ENCODE measurements at regions not wholly inside any gene's neighbourhood (a gene's known extent, or its start where the extent isn't known, plus 50 kb on each side); places are given as distances from the start of the nearest gene placed in this dataset.

DNA sequence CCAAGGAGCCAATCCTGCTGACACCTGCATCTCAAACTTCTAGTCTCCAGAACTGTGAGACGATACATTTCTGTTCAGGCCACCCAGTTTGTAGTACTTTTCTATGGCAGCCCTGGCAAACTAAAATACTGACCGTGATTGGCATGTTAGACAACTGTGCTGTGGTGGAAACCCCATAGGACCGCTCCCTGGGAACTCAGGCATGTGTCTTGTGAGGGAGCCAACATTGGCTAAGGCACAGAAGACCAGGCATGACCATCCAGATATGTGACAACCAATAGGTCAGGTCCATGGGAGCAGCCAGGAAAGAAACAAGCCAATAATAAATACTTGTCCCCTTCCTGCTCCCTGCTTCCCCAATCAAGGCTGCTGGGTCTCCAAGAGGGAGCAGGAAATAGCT lies 101.4 kb upstream of the MPDZ start:
- Histone ChIP-seq H3K36me3 (ENCODE audit: control insufficient read depth in 2 of 3, insufficient read depth in 3 of 3, low read length in 3 of 3) (no peaks in the 10 kb centered on the region), H3K27ac (ENCODE audit: low read depth, low read length) (no peak overlapping the region), H3K9me3 (ENCODE audit: control insufficient read depth in 2 of 3, low read length in 3 of 3) (peaks cover 0 to 3% (median 0%) of the 10 kb centered on the region in 3 experiments), H3K4me3 (ENCODE audit: low read length) (no peak overlapping the region), H3K4me1 (ENCODE audit: control insufficient read depth in 2 of 2, insufficient read depth in 2 of 2, low read length in 2 of 2) (no peaks in the 10 kb centered on the region), H3K27me3 (ENCODE audit: control insufficient read depth in 2 of 2, insufficient read depth in 2 of 2, low read length in 2 of 2) (no peaks in the 10 kb centered on the region)
- no peak overlapping the region for H3K4me3 Mint-ChIP-seq
- no peak for ATAC-seq
- POLR2A ChIA-PET: no interaction called here
- intact Hi-C loops (cut with micrococcal nuclease): no loop called here
- peaks cover 0 to 1% (median 0%) of the 10 kb centered on the region in 7 donors for H3K4me1 Mint-ChIP-seq
- no peak for DNase-seq
- CTCF ChIA-PET: no interaction called here
- peaks cover 0 to 28% (median 11%) of the 10 kb centered on the region in 11 donors for H3K9me3 Mint-ChIP-seq
- peaks cover 0 to 7% (median 0%) of the 10 kb centered on the region in 5 donors for H3K36me3 Mint-ChIP-seq
- no peaks in the 10 kb centered on the region for H3K27me3 Mint-ChIP-seq
- H3K27ac Mint-ChIP-seq: no peak overlapping the region

DNA sequence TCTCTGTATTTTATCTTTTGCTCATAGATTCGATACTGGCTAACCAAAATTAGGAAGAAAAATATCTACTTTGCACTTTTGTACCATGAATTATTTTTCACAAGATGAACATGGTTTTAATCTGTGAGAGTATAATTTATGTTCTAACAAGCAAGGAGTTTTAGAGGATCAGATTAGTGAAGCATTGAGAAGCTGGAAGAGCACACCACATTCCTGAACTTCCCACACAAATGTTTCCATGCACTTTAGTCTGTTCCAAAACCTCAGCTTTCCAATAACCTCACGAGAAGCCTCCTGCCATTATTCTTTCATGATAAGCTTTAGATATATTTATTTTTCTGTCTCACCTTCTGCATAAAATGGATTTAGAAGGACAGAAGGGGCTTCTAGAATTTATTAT lies 98.7 kb upstream of the MPDZ start:
- H3K4me3 Mint-ChIP-seq: no peak overlapping the region
- no peaks in the 10 kb centered on the region for H3K27me3 Mint-ChIP-seq
- H3K4me1 Mint-ChIP-seq: peaks cover 0 to 1% (median 0%) of the 10 kb centered on the region in 7 donors
- Histone ChIP-seq H3K36me3 (ENCODE audit: control insufficient read depth in 2 of 3, insufficient read depth in 3 of 3, low read length in 3 of 3) (no peaks in the 10 kb centered on the region), H3K4me3 (ENCODE audit: low read length) (no peak overlapping the region), H3K27me3 (ENCODE audit: control insufficient read depth in 2 of 2, insufficient read depth in 2 of 2, low read length in 2 of 2) (no peaks in the 10 kb centered on the region), H3K9me3 (ENCODE audit: control insufficient read depth in 2 of 3, low read length in 3 of 3) (peaks cover 0 to 3% (median 0%) of the 10 kb centered on the region in 3 experiments), H3K4me1 (ENCODE audit: control insufficient read depth in 2 of 2, insufficient read depth in 2 of 2, low read length in 2 of 2) (no peaks in the 10 kb centered on the region), H3K27ac (ENCODE audit: low read depth, low read length) (no peak overlapping the region)
- DNase-seq (no peak), ATAC-seq (no peak)
- H3K36me3 Mint-ChIP-seq: no peaks in the 10 kb centered on the region
- H3K27ac Mint-ChIP-seq: no peak overlapping the region
- ChIA-PET POLR2A (no interaction called here), CTCF (no interaction called here)
- peaks cover 1 to 14% (median 4%) of the 10 kb centered on the region in 11 donors for H3K9me3 Mint-ChIP-seq
- intact Hi-C loops (cut with micrococcal nuclease): no loop called here

DNA sequence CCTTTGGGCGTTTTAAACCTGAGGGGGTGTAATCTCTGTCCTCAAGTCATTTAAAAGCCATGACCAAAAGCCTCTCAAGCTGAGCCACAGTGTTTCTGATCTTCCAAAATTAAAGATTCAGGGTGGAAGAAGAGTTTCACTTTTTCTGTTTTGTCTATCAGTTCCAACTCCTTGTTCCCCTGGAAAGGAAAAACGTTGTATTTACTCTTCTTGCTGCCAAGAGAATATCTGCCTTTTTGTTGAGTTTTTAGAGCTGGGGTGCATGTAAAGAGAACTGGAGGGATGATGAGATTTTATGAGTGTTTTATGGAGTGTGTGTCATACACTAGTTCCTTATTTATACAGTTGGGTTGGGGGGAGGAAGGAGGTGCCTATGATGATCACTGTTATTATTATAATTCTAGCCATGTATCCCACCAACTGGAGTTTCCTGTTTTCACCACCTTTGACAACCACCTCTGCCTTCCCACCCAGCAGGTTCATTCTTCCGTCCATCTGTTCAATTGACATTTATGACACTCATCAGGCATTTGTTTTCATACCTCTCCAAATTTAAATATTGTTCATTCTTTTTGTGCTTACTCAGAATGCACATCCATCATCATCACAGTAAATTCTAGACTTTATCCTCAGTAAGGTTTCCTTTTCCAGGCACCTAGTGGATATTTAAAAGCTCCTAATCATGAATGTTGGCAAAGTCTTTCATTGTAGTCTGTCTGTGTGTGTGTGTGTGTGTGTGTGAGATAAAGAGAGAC lies 97.9 kb upstream of the MPDZ start:
- Mint-ChIP-seq H3K27ac (no peak overlapping the region), H3K9me3 (peaks cover 0 to 14% (median 4%) of the 10 kb centered on the region in 11 donors), H3K4me1 (peaks cover 0 to 1% (median 0%) of the 10 kb centered on the region in 7 donors), H3K4me3 (no peak overlapping the region), H3K27me3 (no peaks in the 10 kb centered on the region), H3K36me3 (no peaks in the 10 kb centered on the region)
- DNase-seq (no peak), ATAC-seq (no peak)
- CTCF ChIA-PET: no interaction called here
- Histone ChIP-seq H3K4me3 (ENCODE audit: low read length) (no peak overlapping the region), H3K9me3 (ENCODE audit: control insufficient read depth in 2 of 3, low read length in 3 of 3) (no peaks in the 10 kb centered on the region), H3K36me3 (ENCODE audit: control insufficient read depth in 2 of 3, insufficient read depth in 3 of 3, low read length in 3 of 3) (no peaks in the 10 kb centered on the region), H3K27me3 (ENCODE audit: control insufficient read depth in 2 of 2, insufficient read depth in 2 of 2, low read length in 2 of 2) (no peaks in the 10 kb centered on the region), H3K4me1 (ENCODE audit: control insufficient read depth in 2 of 2, insufficient read depth in 2 of 2, low read length in 2 of 2) (no peaks in the 10 kb centered on the region), H3K27ac (ENCODE audit: low read depth, low read length) (no peak overlapping the region)
- POLR2A ChIA-PET: no interaction called here
- intact Hi-C loops (cut with micrococcal nuclease): loop anchor here in 1 of 2 donors (2.0 kb wide), 1 partner anchor 19 kb away; no protein-coding TSS in a partner anchor

DNA sequence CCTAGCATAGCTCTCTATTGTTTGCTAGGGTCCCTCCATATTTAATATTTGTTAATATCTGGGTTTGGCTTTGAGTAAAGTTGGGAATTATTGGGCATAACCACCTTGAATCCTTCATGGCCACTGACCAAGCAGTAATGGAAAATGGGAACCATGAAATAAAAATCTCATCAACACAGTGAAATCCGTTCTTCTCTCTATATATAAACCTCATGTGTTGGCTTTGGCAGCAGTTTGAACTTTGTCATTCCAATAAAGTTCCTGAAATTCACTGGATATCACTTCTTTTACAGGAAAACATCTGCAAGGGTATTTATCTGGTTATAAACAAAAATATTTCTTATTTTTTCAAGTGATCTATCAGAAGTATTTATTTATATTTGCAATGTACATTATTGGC lies 93.0 kb upstream of the MPDZ start:
- Mint-ChIP-seq H3K36me3 (no peaks in the 10 kb centered on the region), H3K4me1 (no peaks in the 10 kb centered on the region), H3K27ac (no peak overlapping the region), H3K4me3 (no peak overlapping the region), H3K27me3 (no peaks in the 10 kb centered on the region), H3K9me3 (peaks cover 0 to 4% (median 0%) of the 10 kb centered on the region in 11 donors)
- Histone ChIP-seq H3K4me3 (ENCODE audit: low read length) (no peak overlapping the region), H3K9me3 (ENCODE audit: control insufficient read depth in 2 of 3, low read length in 3 of 3) (no peaks in the 10 kb centered on the region), H3K27ac (ENCODE audit: low read depth, low read length) (no peak overlapping the region), H3K4me1 (ENCODE audit: control insufficient read depth in 2 of 2, insufficient read depth in 2 of 2, low read length in 2 of 2) (no peaks in the 10 kb centered on the region), H3K36me3 (ENCODE audit: control insufficient read depth in 2 of 3, insufficient read depth in 3 of 3, low read length in 3 of 3) (no peaks in the 10 kb centered on the region), H3K27me3 (ENCODE audit: control insufficient read depth in 2 of 2, insufficient read depth in 2 of 2, low read length in 2 of 2) (no peaks in the 10 kb centered on the region)
- ChIA-PET POLR2A (no interaction called here), CTCF (no interaction called here)
- ATAC-seq (no peak), DNase-seq (no peak)
- intact Hi-C loops (cut with micrococcal nuclease): no loop called here

DNA sequence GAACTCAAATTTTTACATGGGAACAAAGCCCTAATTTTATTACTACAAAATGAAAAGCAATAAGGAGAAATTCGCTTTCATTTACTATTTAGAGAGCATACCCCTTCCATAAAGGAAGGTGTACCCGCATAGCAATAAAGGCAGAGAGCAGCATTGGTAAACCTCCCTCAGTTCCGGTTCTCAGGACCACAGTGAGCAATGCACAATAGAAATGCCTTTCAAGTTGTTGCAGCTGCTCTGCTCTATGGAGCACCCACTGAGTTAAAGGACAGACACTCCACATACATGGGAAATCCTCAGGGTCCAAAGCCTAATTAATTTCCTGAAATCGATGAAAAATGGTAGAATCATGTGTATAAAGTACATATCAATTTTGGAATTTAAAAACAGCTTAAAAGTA lies 89.9 kb upstream of the MPDZ start:
- intact Hi-C loops (cut with micrococcal nuclease): no loop called here
- Histone ChIP-seq H3K27me3 (ENCODE audit: control insufficient read depth in 2 of 2, insufficient read depth in 2 of 2, low read length in 2 of 2) (no peaks in the 10 kb centered on the region), H3K9me3 (ENCODE audit: control insufficient read depth in 2 of 3, low read length in 3 of 3) (no peaks in the 10 kb centered on the region), H3K4me1 (ENCODE audit: control insufficient read depth in 2 of 2, insufficient read depth in 2 of 2, low read length in 2 of 2) (no peaks in the 10 kb centered on the region), H3K36me3 (ENCODE audit: control insufficient read depth in 2 of 3, insufficient read depth in 3 of 3, low read length in 3 of 3) (no peaks in the 10 kb centered on the region), H3K4me3 (ENCODE audit: low read length) (no peak overlapping the region), H3K27ac (ENCODE audit: low read depth, low read length) (no peak overlapping the region)
- POLR2A ChIA-PET: no interaction called here
- H3K36me3 Mint-ChIP-seq: no peaks in the 10 kb centered on the region
- DNase-seq: no peak
- H3K4me3 Mint-ChIP-seq: no peak overlapping the region
- CTCF ChIA-PET: no interaction called here
- no peaks in the 10 kb centered on the region for H3K4me1 Mint-ChIP-seq
- H3K9me3 Mint-ChIP-seq: peaks cover 0 to 5% (median 0%) of the 10 kb centered on the region in 11 donors
- no peak for ATAC-seq
- no peaks in the 10 kb centered on the region for H3K27me3 Mint-ChIP-seq
- H3K27ac Mint-ChIP-seq: no peak overlapping the region

DNA sequence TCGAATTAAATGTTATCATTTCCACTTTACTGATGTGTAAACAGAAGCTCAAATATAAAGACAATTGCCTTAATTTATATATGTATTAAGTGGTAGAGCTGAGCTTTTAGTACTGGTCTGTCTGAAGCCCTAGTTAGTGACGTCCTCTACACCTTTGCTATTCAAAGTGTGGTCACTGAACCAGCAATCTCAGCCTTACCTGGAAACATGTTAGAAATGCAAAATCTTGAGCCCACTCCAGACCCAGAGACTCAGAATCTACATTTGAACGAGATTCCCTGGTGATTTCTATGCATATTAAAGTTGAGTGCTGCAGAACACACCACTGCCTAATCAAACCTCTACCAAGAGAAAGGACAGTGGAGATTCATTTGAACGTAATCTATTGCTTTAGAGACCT lies 88.3 kb upstream of the MPDZ start:
- no peak overlapping the region for H3K4me3 ChIP-seq (ENCODE audit: low read length)
- Mint-ChIP-seq H3K9me3 (peaks cover 0 to 5% (median 2%) of the 10 kb centered on the region in 11 donors), H3K36me3 (no peaks in the 10 kb centered on the region), H3K4me3 (no peak overlapping the region), H3K27ac (no peak overlapping the region), H3K4me1 (no peaks in the 10 kb centered on the region), H3K27me3 (no peaks in the 10 kb centered on the region)
- no peaks in the 10 kb centered on the region for H3K4me1 ChIP-seq (ENCODE audit: control insufficient read depth in 2 of 2, insufficient read depth in 2 of 2, low read length in 2 of 2)
- intact Hi-C loops (cut with micrococcal nuclease): no loop called here
- no peaks in the 10 kb centered on the region for H3K9me3 ChIP-seq (ENCODE audit: control insufficient read depth in 2 of 3, low read length in 3 of 3)
- H3K27me3 ChIP-seq (ENCODE audit: control insufficient read depth in 2 of 2, insufficient read depth in 2 of 2, low read length in 2 of 2): no peaks in the 10 kb centered on the region
- H3K36me3 ChIP-seq (ENCODE audit: control insufficient read depth in 2 of 3, insufficient read depth in 3 of 3, low read length in 3 of 3): no peaks in the 10 kb centered on the region
- ChIA-PET POLR2A (no interaction called here), CTCF (no interaction called here)
- no peak overlapping the region for H3K27ac ChIP-seq (ENCODE audit: low read depth, low read length)
- no peak for DNase-seq
- no peak for ATAC-seq

DNA sequence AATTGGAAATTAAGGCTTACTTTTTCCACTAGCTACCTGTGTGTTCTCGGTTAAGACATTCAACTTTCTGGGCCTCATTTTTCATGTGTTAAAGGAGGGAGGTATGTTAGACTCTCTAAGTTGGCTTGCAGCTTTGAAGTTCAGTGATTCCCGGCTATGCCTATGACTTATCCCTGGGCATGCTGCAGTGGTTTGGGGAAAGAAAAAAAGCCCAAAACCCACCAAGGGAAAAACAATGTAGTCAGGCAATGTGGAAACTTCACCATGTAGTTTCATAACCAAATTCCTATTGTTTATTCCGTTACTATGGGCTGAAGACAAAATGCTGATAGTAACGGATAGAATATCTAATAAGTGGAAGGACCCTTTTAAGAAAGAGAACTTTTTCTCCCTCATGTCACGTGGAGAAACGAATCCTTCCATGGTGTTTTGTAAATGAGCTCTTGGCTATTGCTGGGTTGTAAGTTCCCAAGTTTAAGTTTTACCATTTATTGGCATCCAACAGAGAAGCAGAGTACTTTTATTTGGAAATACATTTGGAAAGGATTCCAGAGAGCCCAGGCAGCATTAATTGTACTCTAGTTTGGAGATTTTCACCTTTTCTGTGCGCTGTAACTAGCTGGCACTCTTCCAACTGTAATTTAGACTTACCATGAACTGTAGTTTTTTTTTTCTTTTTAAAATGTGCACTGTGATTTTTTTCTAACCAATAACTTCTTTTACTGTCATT lies 84.9 kb upstream of the MPDZ start:
- H3K4me1 ChIP-seq (ENCODE audit: control insufficient read depth in 2 of 2, insufficient read depth in 2 of 2, low read length in 2 of 2): no peaks in the 10 kb centered on the region
- no peaks in the 10 kb centered on the region for H3K36me3 Mint-ChIP-seq
- H3K27me3 ChIP-seq (ENCODE audit: control insufficient read depth in 2 of 2, insufficient read depth in 2 of 2, low read length in 2 of 2): no peaks in the 10 kb centered on the region
- POLR2A ChIA-PET: no interaction called here
- no peaks in the 10 kb centered on the region for H3K27me3 Mint-ChIP-seq
- no peaks in the 10 kb centered on the region for H3K36me3 ChIP-seq (ENCODE audit: control insufficient read depth in 2 of 3, insufficient read depth in 3 of 3, low read length in 3 of 3)
- H3K27ac ChIP-seq (ENCODE audit: low read depth, low read length): no peak overlapping the region
- DNase-seq: no peak
- no peaks in the 10 kb centered on the region for H3K9me3 ChIP-seq (ENCODE audit: control insufficient read depth in 2 of 3, low read length in 3 of 3)
- no peak for ATAC-seq
- CTCF ChIA-PET: interaction anchor here (0.6 kb wide), 1 partner anchor 39 kb away, joined by 3 read pairs; no protein-coding TSS in a partner anchor
- H3K4me3 ChIP-seq (ENCODE audit: low read length): no peak overlapping the region
- H3K4me1 Mint-ChIP-seq: no peaks in the 10 kb centered on the region
- intact Hi-C loops (cut with micrococcal nuclease): no loop called here
- no peak overlapping the region for H3K4me3 Mint-ChIP-seq
- H3K27ac Mint-ChIP-seq: no peak overlapping the region
- peaks cover 0 to 6% (median 0%) of the 10 kb centered on the region in 11 donors for H3K9me3 Mint-ChIP-seq
